ENCODE measurements at regions not wholly inside any gene's neighbourhood (a gene's known extent, or its start where the extent isn't known, plus 50 kb on each side); places are given as distances from the start of the nearest gene placed in this dataset.

DNA sequence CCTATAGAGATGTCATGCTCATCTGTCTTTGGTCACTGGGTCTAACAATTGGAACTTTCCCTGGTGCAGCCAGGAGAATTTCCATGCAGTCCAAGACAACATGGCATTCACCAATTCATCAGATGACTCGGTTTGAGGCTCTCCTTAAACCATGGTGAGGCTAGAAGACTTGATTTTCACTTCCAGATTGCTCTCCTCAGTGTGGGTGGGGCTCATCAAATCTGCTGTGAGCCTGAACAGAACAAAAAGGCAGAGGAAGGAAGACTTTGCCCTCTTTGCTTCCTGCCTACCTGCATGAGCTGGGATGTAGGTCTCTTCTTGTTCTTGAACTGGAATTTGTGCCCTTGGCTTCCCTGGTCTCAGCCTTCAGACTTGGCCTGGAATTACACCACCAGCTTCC is 203.4 kb upstream of the TRIB2 start:
- Mint-ChIP-seq H3K4me1 (ENCODE audit: low read depth) (peaks cover 7% of the 10 kb centered on the region), H3K4me3 (ENCODE audit: unreplicated experiment) (no peak overlapping the region), H3K36me3 (ENCODE audit: low read depth) (no peaks in the 10 kb centered on the region), H3K9me3 (ENCODE audit: low read depth) (peaks cover 12% of the 10 kb centered on the region), H3K27ac (ENCODE audit: unreplicated experiment) (no peak overlapping the region), H3K27me3 (ENCODE audit: low read depth) (no peaks in the 10 kb centered on the region)
- TF ChIP-seq, protein P1, sequence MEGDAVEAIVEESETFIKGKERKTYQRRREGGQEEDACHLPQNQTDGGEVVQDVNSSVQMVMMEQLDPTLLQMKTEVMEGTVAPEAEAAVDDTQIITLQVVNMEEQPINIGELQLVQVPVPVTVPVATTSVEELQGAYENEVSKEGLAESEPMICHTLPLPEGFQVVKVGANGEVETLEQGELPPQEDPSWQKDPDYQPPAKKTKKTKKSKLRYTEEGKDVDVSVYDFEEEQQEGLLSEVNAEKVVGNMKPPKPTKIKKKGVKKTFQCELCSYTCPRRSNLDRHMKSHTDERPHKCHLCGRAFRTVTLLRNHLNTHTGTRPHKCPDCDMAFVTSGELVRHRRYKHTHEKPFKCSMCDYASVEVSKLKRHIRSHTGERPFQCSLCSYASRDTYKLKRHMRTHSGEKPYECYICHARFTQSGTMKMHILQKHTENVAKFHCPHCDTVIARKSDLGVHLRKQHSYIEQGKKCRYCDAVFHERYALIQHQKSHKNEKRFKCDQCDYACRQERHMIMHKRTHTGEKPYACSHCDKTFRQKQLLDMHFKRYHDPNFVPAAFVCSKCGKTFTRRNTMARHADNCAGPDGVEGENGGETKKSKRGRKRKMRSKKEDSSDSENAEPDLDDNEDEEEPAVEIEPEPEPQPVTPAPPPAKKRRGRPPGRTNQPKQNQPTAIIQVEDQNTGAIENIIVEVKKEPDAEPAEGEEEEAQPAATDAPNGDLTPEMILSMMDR (IDR thresholded peaks at IDR 0.05), result no peak
- no peak for DNase-seq (ENCODE audit: low spot score)

DNA sequence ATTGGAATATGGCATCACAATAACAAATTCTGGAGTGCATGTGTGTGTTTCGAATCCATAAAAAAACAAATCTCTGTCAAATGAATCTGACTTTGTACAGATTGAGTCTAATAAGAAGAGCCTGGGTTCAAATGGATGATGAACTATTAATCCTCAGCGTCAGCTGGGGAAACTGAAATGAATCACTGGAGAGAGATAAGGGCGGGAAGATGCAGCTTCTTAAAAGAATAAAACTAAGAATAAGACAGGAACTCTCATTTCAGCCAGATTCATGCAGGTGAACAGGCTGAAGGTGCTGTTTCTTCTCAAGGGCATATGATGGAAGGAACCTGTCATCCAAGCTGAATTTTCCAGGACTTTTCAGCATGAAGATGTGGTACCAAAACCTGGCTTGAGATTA is 202.6 kb upstream of the TRIB2 start:
- no peak overlapping the region for H3K27ac Mint-ChIP-seq (ENCODE audit: unreplicated experiment)
- peaks cover 7% of the 10 kb centered on the region for H3K4me1 Mint-ChIP-seq (ENCODE audit: low read depth)
- no peaks in the 10 kb centered on the region for H3K36me3 Mint-ChIP-seq (ENCODE audit: low read depth)
- H3K4me3 Mint-ChIP-seq (ENCODE audit: unreplicated experiment), result no peak overlapping the region
- no peak for DNase-seq (ENCODE audit: low spot score)
- H3K27me3 Mint-ChIP-seq (ENCODE audit: low read depth), result no peaks in the 10 kb centered on the region
- TF ChIP-seq, protein P1 (IDR thresholded peaks at IDR 0.05), result no peak
- H3K9me3 Mint-ChIP-seq (ENCODE audit: low read depth), result peaks cover 10% of the 10 kb centered on the region

DNA sequence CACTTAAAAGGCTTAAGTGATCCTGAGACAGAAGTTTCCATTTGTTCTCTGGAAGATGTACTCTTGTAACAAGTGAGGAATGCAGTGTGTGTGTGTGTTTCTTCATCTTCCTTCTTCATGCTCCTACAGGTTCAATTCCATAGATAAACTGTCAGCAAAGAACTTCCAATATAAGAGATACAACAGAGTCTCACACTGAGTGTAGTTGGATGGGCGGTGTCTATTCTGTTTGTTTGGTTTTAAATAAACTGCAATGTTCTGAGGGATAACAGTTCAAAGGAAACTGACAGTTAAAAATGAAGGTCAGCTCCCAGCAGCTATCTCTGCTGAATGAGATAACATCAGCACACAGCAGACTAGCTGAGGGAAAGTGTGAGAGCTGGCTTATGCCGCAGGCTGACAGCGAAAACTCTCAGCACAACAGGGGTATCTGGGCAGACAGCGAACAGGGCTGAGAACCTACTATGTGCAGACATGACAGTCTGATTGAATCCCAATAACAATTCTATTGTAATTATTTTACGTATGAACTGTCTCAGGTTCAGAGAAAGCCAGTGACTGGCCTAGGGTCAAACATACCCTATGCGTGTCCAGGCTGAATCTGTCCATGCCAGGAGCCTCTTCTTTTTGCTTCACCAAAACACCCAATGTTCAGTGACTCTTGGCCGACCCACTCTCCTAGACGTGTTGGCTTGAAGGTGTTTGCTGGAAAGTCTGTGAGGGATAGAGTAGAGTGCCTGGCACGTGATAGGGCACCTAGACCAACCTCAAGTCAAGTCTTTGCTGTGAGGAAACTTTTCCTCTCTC is 201.9 kb upstream of the TRIB2 start:
- Mint-ChIP-seq H3K9me3 (ENCODE audit: low read depth) (peaks cover 4% of the 10 kb centered on the region), H3K36me3 (ENCODE audit: low read depth) (no peaks in the 10 kb centered on the region), H3K27ac (ENCODE audit: unreplicated experiment) (no peak overlapping the region), H3K4me3 (ENCODE audit: unreplicated experiment) (no peak overlapping the region), H3K4me1 (ENCODE audit: low read depth) (peaks cover 7% of the 10 kb centered on the region), H3K27me3 (ENCODE audit: low read depth) (no peaks in the 10 kb centered on the region)
- TF ChIP-seq, protein P1 (IDR thresholded peaks at IDR 0.05), result no peak
- DNase-seq (ENCODE audit: low spot score), result no peak

DNA sequence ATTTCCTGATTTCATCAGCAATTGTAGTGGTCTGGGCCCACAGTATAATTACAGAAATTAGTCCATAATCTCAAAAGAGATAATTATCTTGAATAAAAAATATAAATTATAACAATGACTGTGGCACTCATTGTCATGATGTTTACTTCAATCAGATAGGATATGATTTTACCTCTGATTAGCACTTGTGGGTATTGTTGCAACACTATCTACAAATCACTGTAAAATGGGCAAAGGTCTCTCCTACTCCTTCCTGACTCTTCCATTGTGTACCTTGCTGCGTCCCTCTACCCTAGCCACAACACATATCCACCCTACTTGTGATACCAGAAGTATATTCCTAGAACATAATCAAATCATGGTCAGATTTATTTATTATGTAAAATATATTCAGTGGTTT is 200.9 kb upstream of the TRIB2 start:
- Mint-ChIP-seq H3K27me3 (ENCODE audit: low read depth) (no peaks in the 10 kb centered on the region), H3K9me3 (ENCODE audit: low read depth) (no peaks in the 10 kb centered on the region), H3K36me3 (ENCODE audit: low read depth) (no peaks in the 10 kb centered on the region), H3K4me1 (ENCODE audit: low read depth) (peaks cover 7% of the 10 kb centered on the region), H3K4me3 (ENCODE audit: unreplicated experiment) (no peak overlapping the region), H3K27ac (ENCODE audit: unreplicated experiment) (no peak overlapping the region)
- DNase-seq (ENCODE audit: low spot score), result no peak
- TF ChIP-seq, protein P1 (IDR thresholded peaks at IDR 0.05), result no peak

DNA sequence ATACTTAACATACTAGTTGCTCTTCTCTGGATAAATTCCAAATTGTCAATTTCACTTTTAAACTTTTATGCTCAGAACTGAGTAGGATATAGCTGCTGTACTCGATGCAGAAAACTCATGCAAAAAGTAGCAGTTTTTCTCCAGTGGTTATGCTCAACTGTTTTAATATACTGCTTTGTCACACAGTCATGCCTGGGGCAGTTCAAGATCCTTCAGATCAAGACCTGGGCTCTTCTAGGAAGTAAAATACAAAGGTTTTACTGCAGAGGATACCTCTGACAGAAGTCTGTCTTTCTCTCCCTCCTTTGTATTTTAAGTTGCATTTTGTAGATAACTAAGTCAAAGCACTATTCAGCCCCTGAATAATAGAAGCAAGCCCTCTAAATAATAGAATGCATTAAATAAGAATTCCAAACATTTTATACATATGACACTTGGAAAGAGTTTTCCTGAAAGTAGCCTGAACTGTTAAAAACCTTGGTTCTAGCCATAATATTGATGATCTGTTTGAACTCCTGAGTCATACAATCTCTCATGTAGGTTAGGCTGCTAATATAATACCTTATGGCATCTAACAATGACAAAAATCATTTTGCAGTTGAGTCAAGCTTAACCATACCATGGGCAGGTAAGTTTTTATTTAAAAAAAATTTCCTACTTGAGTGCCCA is 183.3 kb upstream of the TRIB2 start:
- Mint-ChIP-seq H3K9me3 (ENCODE audit: low read depth) (peaks cover 4% of the 10 kb centered on the region), H3K27ac (ENCODE audit: unreplicated experiment) (peak overlapping the region; percentile 83), H3K4me1 (ENCODE audit: low read depth) (peaks cover 59% of the 10 kb centered on the region), H3K36me3 (ENCODE audit: low read depth) (no peaks in the 10 kb centered on the region), H3K4me3 (ENCODE audit: unreplicated experiment) (no peak overlapping the region), H3K27me3 (ENCODE audit: low read depth) (no peaks in the 10 kb centered on the region)
- TF ChIP-seq, protein P1 (IDR thresholded peaks at IDR 0.05), result no peak
- no peak for DNase-seq (ENCODE audit: low spot score)

All from chondrocyte (in vitro differentiated cells).